H1 (cell line): ENCODE measurements at regions not wholly inside any gene's neighbourhood (a gene's known extent, or its start where the extent isn't known, plus 50 kb on each side); places are given as distances from the start of the nearest gene placed in this dataset.

Experiments used
- POLR2A ChIP-seq, 2 experiments: IDR thresholded peaks; 1 replicate in 1 of 2; 2 replicates in 1 of 2; pipeline ENCODE4 v1.6.1; 2011; ENCODE audit warnings: low read depth in 2 of 2, low read length in 2 of 2, mild to moderate bottlenecking in 2 of 2; ENCODE audit errors: control extremely low read depth in 1 of 2
- SIRT6 ChIP-seq: IDR thresholded peaks from one replicate; pipeline ENCODE4 v1.7.1; 2012; ENCODE audit warnings: low read length, inconsistent platforms
- SP1 ChIP-seq: IDR thresholded peaks from 2 replicates; pipeline ENCODE4 v1.6.1; 2011; ENCODE audit warnings: low read depth, low read length
- USF2 ChIP-seq: IDR thresholded peaks from 2 replicates; pipeline ENCODE4 v1.6.1; 2011; ENCODE audit warnings: low read length, improper control_type of control experiment

GRCh38 chr12:59182191-59182590 lies 261.9 kb upstream of the LRIG3 start (continued):
- TF ChIP-seq USF2 (no peak), SIRT6 (no peak), SP1 (no peak), POLR2A (IDR thresholded peaks at IDR 0.05; ENCODE audit: control extremely low read depth in 1 of 2, low read depth in 2 of 2, low read length in 2 of 2) (no peak)
